SKM-1 (cell line): ENCODE measurements at regions not wholly inside any gene's neighbourhood (a gene's known extent, or its start where the extent isn't known, plus 50 kb on each side); places are given as distances from the start of the nearest gene placed in this dataset.
"Not testable (repeated sequence)": the region's sequence is repeated elsewhere in the genome, so short reads cannot be mapped to it uniquely, and the experiment has no call there.

Experiments used
- DNase-seq: peaks from one replicate; lab custom pipeline; 2025; ENCODE audit not compliant: unreplicated experiment; lab: John Stamatoyannopoulos, UW

DNA sequence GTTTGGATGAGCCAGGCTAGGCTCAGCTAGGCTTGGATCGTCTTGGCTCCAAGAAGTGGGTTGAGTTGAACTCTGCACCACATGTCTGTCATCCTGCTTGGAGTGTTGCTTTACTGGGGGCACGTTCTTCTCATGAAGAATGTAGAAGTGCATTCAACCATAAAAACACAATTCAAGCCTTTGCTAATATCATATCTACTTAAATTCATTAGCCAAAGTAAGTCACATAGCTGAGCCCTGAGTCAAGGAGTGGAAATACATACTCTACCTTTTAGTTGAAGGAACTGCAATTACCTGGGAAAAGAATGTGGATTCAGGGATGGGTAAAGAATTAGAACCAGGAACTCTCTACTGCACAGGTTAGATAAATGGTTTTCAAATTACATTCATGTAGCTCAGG is 360.4 kb upstream of the KCNH7 start:
- DNase-seq, result no peak

DNA sequence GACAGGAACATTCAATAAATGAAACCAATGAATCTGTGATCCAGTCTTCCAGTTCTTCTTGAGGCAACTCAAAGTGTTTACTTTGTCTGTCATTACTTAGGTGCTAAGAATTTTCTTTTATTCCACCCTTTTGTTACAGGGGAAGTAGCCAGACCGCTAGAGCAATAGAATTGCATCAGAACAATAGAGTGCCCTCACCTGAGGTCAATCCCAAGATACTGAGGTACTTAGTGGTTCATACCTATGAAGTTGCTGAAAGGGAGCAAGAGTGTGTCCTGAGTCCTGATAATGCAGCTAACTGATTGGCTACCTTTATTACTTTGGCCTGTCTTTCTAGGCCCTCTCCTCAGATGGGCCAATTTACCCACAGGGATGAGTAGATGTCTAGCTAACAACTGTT is 359.4 kb upstream of the KCNH7 start:
- DNase-seq, result no peak

DNA sequence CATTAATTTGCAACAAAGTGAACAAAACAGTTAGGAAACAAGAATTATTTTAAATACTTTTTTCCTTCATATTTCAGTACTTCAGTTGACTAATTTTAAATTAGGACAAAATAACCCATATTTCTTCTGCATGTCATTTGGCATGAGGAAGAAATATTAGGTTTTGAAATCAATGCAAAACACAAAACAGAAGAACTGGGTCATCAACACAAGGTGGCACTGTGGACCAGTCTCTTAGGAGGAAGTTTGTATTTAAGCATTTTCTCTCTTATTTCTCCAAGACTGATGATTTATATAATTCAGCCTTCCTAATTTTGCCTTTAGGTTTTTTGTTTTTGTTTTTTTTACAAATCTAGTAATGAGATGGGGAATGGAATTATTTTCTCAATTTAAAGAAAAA is 352.8 kb upstream of the KCNH7 start:
- DNase-seq, result peak; percentile 42

DNA sequence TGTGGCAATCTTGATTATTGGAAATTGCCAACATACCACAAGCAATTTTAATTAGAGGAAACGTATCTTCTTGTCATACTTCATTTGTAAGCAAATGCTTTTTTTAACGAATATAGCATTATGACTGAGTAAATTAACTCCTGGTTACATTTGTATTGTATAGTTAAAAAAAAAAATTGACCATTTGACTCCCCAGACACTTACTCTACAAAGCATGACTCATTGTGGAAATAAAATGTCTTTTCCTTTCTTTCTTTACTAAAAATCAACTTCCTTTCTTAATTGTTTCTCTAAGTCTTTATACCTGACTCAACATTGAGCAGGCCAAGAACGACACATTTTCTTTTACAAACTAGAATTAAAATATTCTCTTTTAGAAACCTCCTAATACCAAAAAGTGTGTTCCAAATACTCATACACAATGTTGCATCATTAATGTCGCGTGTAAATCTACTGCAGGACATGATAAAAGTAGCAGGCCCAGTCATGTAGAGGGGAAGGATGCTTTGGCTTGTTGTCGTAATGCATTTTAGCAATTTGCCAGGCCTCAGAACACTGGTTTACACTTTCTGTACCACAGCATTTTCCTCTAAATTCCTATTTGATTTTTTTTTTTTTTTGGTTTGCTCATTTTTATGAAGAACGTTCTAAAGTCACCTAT is 349.6 kb upstream of the KCNH7 start:
- DNase-seq, result no peak

DNA sequence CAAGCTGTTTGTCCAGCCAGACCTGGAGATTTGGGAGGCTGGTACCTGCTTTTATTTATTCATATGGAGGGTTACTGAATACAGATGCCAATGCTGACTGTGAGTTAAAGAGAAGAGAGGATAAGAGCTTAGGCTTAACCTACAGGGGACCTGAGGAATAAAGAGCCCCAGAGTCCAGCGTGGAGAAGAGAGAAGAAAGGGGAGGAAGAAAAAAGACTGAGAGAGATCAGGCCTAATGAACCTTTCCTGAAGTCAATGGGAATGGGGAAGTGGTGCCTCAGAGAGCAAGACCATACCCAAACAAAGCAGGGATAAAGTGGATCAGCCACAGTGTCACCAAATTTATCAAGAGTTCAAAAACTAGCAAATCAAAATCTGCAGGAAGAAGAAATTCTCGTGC is 348.6 kb upstream of the KCNH7 start:
- DNase-seq, result no peak

DNA sequence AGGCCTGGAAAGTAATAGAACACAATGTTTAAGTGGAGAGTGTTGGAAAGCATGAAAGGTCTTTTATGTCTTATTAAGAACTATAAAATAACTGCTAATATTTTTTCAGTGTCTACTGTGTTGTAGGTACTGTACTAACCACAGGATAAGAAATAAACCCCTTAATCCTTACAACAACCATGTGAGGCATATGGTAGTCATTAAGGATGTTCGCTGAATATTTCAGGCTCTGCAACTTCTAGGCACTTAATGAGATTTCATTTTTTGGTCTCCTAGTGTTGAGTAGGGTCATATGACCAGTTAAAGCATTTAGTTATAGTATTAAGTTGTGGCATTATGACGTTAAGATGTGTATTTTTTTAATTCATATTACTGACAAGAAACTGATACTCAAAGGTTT is 346.6 kb upstream of the KCNH7 start:
- DNase-seq, result no peak

DNA sequence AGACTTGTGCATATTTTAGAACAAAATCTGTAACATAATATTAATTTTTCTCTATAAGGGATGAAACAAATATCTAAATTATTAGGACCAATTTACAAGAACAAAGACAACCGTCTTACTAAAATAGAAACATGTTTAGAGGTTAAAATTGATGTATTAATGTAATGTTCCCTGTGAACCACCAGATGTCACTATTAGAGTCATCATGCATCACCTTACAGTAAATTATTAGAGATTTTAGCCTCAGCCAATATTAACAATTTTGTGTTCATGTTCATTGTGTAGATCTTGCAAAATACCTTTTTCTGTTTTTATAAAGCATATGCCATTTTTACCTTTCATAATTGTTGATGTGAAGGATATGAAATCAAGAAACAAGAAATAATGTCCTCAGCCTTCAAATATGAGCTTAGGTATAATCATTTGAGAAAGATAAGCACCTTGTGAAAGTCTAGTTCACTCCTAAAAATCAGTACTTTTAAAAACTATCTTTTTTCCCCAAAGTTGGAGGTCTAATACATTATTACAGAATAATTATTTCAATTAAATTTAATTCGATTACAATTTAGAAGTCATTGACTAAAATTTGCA is 344.3 kb upstream of the KCNH7 start:
- DNase-seq, result no peak

DNA sequence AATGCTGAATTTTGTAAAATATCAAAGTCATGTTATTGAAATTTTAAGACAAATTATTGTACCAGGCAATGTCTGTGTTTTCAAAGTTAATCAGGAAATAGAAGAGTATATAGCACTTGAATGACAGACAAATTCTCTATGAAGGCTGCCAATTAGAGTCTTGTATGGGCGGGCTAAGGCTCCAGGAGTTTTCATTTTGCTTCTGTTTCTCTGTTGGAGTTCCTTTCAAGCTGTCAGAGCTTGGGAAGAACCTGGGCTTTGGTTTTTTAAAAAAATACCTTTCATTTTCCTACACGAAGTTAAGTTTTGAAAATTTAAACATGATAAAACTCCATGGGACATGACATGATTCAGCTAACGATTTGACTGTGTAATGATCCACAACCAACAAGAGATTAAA is 339.0 kb upstream of the KCNH7 start:
- no peak for DNase-seq

DNA sequence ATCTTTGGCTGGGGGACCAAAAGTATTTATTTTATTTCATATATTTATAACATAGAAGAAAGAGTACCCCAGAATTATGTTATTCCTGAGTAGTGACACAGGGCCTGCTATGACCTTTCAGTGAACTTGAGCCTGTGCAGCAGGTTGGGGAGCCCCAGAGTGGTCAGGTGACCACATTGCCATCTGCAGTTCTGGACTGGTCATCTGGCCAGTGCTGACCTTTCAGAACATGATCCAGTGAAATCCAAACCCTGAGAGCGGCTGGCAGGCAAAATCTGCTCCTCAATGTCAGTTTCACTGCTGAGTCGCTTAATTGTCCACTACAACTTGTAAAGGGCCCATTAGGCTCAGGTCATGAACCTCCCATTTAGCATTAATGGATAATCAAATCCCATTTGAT is 336.7 kb upstream of the KCNH7 start:
- no peak for DNase-seq

DNA sequence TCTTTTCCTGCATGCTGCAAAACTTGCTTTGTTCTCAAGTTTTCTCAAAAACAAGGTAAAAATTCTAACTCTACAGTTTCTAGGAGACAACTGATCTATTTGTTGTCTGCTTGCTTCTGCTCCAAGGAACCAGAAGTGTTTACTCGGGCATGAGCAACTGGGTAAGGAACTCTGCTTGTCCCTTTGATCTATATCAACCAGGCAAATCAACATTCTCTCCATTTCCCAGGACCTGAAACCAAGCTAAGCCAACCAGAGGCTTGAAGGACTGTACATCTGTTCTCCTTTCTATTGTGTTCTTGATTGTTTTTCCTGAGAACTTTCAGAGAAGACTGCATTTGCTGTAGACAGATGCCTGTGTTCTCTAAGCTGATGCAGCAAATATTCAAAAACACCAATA is 335.0 kb upstream of the KCNH7 start:
- no peak for DNase-seq

DNA sequence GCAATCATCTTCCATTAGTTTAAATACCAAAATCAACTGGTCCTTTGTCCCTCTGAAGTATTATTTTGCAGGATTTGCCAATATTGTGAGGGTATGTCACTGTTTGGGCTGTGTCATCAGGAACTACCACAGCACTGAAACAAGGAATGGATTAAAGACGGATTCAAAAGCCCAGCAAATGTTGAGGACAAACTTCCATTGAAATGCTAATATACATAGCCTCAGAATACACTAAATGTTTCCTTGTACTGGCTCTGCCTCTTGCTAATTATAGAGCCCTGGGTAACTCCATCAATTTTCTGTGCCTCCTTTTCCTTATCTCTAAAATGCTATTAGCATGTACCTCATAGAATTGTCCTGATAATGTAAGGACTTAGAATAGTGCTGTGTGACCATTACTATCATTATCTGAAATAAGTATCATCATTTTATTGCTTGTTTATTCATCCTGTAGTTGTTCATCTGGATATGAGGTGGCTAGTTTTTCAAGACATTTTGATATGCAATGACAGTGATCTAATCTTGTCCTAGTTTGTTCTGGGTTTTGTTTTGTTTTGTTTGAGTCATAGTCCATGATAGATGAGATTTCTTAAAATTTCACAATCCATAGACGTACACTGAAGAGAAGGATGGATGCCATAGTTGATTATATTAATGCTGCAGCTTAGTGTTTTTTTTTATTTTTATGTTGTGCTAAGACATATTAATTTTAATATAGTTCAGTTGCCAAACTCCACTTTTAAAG is 333.4 kb upstream of the KCNH7 start:
- DNase-seq, result no peak

DNA sequence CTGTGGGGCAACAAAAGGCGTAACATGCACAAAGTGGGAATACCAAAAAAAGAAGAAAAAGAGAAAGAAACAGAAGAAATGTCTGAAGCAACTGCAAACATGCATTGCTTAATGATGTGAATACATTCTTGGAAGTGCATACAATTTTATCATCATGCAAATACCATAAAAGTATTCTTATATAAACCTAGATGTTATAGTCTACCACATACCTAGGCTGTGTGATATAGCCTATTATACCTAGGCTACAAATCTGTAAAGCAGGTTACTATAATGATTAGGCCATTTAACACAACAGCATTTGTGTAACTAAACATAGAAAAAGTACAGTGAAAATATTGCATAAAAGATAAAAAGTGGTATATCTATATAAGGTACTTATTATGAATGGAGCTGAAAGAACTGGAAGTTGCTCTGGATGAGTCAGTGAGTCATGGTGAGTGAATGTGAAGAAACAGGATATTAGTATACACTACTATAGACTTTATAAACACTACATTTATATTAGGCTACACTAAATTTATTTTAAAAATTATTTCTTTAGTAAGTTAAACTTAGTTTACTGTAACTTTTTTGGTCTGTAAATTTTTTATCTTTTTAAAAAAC is 319.4 kb upstream of the KCNH7 start:
- DNase-seq, result no peak

DNA sequence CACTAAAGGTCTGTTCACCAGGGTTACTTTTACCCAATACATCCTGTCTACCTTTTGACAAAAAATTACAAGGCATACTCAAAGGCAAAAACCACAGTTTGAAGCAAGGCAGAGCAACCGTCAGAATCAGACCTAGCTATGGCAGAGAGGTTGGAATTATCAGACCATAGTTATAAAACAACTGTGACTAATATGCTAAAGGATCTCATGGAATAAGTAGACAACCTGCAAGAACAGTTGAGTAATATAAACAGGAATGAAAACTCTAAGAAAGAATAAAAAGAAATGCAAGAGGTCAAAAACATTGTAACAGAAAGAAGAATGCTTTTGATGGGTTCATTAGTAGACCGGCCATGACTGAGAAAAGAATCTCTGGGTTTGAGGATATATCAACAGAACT is 318.8 kb upstream of the KCNH7 start:
- DNase-seq, result no peak

DNA sequence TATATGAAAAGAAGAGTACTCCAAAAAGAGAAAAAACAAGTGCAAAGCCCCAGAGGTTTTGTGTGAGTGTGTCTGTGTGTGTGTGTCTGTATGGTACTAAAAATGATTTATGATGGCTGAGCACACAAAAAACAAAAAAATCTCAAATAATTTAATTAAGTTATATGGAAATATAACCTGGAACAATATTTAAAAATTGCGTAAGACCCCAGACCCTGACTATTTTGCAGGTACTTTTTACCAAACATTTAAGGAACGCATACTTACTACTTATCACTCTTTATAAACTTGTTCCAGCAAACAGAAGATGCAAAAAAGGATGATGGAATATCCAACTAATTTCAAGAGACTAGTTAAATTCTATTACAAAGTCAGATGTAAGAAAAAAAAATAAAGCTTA is 317.4 kb upstream of the KCNH7 start:
- DNase-seq, result no peak

DNA sequence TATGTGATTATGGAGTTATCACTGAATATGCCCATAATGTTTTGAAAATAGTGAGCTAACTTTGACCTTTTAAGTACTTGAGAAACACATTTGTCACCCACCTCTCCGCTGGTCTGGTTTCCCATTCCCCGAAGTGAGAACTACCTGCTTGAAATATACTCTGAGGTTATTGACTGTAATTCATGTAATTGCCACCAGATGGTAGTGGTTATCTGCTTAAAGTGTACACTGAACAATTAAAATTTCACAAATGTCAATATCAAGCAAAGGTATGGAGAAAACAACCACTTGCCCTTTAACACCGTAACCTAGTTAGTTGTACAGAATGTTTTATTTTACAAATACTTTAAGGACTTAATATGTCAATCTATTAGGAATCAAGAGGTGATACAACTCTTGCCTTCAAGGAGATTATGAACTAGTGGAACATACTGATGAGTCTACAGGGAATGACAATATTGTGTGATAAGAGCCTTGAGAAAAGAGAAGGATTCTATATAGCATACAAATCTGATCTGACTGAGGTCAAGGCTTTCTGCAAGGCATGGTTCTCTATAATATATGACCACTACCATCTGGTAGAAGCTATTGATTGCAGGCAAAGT is 316.8 kb upstream of the KCNH7 start:
- DNase-seq, result peak; percentile 21

DNA sequence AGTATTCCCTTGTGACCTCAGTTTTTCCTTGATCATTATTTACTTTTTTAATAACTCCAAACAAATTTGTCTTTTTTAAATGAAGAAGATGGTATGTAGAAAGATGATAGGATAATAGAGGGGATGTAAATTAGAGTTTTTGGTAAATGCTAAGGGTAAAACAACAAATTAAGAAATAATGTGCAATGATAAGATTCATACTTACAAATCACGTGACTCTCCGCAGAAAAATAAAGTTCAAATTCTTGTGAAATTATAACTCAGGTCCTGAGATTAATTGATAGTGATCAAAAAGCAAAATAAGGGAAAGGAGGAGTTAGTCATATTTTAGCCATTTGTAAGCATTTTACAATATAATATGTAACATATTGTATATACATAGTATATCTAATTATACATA is 304.1 kb upstream of the KCNH7 start:
- DNase-seq, result no peak

DNA sequence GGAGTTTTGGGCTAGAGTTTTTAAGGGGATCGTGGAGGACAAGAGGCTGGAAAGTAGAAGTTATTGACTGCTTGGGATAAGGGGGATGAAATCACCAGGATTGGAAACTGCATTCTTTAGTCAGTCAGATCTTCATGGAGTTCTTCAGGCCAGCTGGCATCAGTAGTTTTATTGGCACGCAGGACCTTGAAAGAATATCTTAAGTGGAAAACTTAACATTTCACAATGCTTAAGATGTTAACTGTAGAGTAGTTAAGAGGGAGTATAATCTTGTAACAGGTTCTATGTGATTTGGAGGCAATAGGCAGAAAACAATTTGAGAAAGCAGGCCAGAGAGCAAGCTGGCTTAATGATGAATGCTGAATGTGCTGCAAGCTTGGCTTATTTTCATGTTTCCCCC is 300.4 kb upstream of the KCNH7 start:
- DNase-seq, result no peak

DNA sequence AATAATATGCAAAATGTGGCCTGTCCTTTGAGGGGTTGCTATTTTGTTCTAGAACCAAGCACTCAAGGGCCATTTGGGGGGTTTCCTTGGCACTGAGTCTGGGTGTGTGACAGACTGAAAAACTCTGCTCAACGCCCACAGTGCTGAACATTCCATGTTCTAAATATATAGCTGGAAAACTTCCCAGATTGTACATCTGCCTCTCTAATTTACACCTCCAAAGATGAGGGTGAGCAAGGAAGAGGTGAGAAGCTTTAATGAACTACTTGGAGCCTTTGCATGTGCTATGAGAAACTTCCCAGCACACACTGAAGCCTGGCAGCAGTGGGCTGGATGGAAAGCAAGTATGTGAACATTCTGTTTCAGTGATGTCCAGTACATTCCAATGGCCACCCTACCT is 296.7 kb upstream of the KCNH7 start:
- DNase-seq, result no peak

DNA sequence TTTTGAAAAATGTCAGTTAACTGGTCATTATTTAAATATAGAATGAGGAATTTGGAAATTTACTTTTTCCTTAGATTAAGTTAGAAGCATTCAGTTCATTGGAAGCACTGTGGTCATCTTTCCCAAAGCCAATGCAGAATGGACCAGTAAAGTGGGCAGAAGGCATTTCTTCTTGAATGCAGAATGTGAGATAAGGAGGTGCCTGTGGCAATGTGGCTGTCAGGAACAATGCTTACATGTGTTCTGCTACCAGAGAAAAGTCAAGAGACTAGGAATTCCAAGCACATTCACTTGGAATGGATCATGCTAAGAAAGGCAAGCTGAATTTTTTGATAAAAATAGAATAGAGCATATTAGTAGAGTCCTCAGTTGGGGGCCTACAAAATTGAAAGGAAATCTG is 295.0 kb upstream of the KCNH7 start:
- no peak for DNase-seq

DNA sequence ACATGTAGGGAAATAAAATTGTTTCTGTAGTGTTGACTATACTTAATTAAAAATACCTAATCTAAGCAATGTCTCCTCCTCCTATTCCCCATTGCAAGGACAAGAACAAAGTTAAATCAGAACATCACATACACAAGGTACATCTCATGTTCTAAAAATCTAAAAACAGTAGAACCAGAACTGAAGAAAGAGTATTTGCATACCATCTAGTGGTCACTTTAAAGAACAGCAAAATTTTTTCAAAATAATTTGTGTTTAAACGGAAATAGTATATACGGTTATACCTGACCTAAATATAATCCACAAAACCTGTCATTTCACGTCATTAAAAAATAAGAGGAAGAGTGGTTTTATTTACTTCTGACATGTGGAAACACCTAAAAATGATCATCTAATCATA is 294.3 kb upstream of the KCNH7 start:
- DNase-seq, result peak; percentile 25

DNA sequence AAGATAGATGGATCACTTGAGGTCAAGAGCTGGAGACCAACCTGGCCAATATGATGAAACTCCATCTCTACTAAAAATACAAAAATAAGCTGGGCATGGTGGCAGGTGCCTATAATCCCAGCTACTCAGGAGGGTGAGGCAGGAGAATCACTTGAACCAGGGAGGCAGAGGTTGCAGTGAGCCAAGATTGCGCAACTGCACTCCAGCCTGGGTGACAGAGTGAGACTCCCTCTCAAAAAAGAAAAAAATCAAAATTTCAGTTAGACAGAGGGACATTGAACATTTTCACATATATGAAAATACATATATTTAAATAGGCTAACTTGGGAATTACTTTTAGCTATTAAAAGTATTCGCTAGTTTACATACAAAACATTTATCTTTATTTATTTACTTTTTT is 293.6 kb upstream of the KCNH7 start:
- DNase-seq, result not testable (repeated sequence)

DNA sequence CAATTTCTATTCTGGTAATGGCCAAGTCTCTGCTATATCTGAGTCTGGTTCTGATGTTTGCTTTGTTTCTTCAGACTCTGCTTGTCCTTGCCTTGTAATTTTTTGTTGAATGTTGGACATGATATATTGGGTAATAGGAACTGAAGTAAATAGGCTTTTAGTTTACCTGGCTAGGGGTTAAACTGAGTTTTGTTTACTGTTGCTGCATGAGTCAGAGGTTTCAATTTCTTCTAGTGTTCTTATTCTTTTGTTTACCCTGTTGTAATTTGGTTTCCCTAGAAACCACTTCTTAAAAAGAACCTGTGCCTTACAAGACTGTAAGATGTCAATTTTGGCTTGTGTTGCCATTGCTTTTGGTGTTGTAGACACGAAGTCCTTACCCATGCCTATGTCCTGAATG is 285.0 kb upstream of the KCNH7 start:
- no peak for DNase-seq
